ENCODE measurements at regions not wholly inside any gene's neighbourhood (a gene's known extent, or its start where the extent isn't known, plus 50 kb on each side); places are given as distances from the start of the nearest gene placed in this dataset.

GRCh38 chr9:115597330-115597895 lies 479.5 kb upstream of the TNC start:
- TF ChIP-seq LEF1 (IDR thresholded peaks at IDR 0.05; ENCODE audit: borderline replicate concordance), result no peak
- no peak for TF ChIP-seq ZNF384 (IDR thresholded peaks at IDR 0.05)
- TF ChIP-seq SUZ12 (IDR thresholded peaks at IDR 0.05), result no peak
- TF ChIP-seq FOXM1 (IDR thresholded peaks at IDR 0.05; ENCODE audit: borderline replicate concordance), result no peak
- TF ChIP-seq NFRKB (IDR thresholded peaks at IDR 0.05), result no peak
- no peak for TF ChIP-seq FOXK2 (IDR thresholded peaks at IDR 0.05)
- no peak for TF ChIP-seq PKNOX1 (IDR thresholded peaks at IDR 0.05)
- TF ChIP-seq SP1 (IDR thresholded peaks at IDR 0.05), result no peak
- no peak for TF ChIP-seq ARNT (IDR thresholded peaks at IDR 0.05)
- TF ChIP-seq HDGF (IDR thresholded peaks at IDR 0.05; ENCODE audit: borderline replicate concordance), result no peak

All from HEK293T (cell line).